Activated CD4-positive, alpha-beta memory T cell treated with anti-CD3 and anti-CD28 coated beads, Interleukin-2, amount 10 ng/mL, durations not matched to agents 7 days and 5 days (primary cell): ENCODE measurements at regions not wholly inside any gene's neighbourhood (a gene's known extent, or its start where the extent isn't known, plus 50 kb on each side); places are given as distances from the start of the nearest gene placed in this dataset.

Experiments used
- CTCF ChIA-PET: fragments of 350-600 bp; sonication (Branson Sonifier 250); formaldehyde crosslinking; loops from one replicate; lab custom pipeline; 2021; ENCODE audit warnings: antibody characterized with exemption, inconsistent platforms; lab: Charles Lee
- POLR2A ChIA-PET: fragments of 350-600 bp; sonication (Branson Sonifier 250); formaldehyde crosslinking; loops from one replicate; lab custom pipeline; 2021; ENCODE audit warnings: antibody characterized with exemption; lab: Charles Lee
- DNase-seq: peaks from one replicate; pipeline ENCODE4 v3.0.0-alpha.2; 2020
- H3K27ac Mint-ChIP-seq: one replicate; pipeline ENCODE4 v1.8.0; 2021; ENCODE audit warnings: mild to moderate bottlenecking, mixed read lengths
- H3K27me3 Mint-ChIP-seq: one replicate; pipeline ENCODE4 v1.8.0; 2021; ENCODE audit warnings: mixed read lengths
- H3K36me3 Mint-ChIP-seq: one replicate; pipeline ENCODE4 v1.8.0; 2021; ENCODE audit warnings: low read depth, mixed read lengths
- H3K4me1 Mint-ChIP-seq: one replicate; pipeline ENCODE4 v1.8.0; 2021; ENCODE audit warnings: mixed read lengths
- H3K4me3 Mint-ChIP-seq: one replicate; pipeline ENCODE4 v1.8.0; 2021; ENCODE audit warnings: mild to moderate bottlenecking, mixed read lengths
- H3K9me3 Mint-ChIP-seq: one replicate; pipeline ENCODE4 v1.8.0; 2021; ENCODE audit warnings: mixed read lengths

- no peak overlapping the region for H3K27ac Mint-ChIP-seq
- no peaks in the 10 kb centered on the region for H3K27me3 Mint-ChIP-seq
- CTCF ChIA-PET: no interaction called here
- H3K36me3 Mint-ChIP-seq: no peaks in the 10 kb centered on the region
- H3K4me3 Mint-ChIP-seq: no peak overlapping the region
- H3K4me1 Mint-ChIP-seq: no peaks in the 10 kb centered on the region
- POLR2A ChIA-PET: no interaction called here
- H3K9me3 Mint-ChIP-seq: no peaks in the 10 kb centered on the region
- DNase-seq: no peak
These were observed 366.3 kb downstream of the SS18 start for GRCh38 chr18:25724121-25724520.

DNA sequence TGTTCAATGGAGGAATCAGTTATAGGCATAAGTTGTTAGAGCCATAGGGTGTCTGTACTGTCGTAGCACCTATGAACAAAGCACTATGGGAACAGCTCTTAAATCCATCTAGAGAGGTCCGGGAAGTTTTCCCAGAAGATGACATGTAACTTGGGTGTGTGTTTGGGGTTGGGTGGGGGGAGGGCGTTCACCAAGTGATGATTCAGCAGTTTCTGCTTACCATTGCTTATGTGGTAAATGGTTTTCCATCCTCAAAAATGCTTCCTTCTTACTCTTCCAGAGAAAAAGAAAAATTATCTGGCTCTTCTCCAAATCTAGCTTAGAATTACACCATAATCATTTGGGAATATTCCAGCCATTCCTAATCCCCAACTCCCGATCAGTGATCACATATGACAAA, 361.1 kb upstream of the ZNF521 start:
- Mint-ChIP-seq H3K27ac (no peak overlapping the region), H3K9me3 (peaks cover 4% of the 10 kb centered on the region), H3K4me1 (no peaks in the 10 kb centered on the region), H3K4me3 (no peak overlapping the region), H3K27me3 (no peaks in the 10 kb centered on the region), H3K36me3 (no peaks in the 10 kb centered on the region)
- no peak for DNase-seq
- ChIA-PET CTCF (no interaction called here), POLR2A (no interaction called here)

GRCh38 chr18:25710981-25711380, 359.0 kb upstream of the ZNF521 start:
- Mint-ChIP-seq H3K9me3 (peaks cover 4% of the 10 kb centered on the region), H3K27me3 (no peaks in the 10 kb centered on the region), H3K4me1 (no peaks in the 10 kb centered on the region), H3K36me3 (no peaks in the 10 kb centered on the region), H3K27ac (no peak overlapping the region), H3K4me3 (no peak overlapping the region)
- no peak for DNase-seq
- CTCF ChIA-PET: no interaction called here
- POLR2A ChIA-PET: no interaction called here

DNA sequence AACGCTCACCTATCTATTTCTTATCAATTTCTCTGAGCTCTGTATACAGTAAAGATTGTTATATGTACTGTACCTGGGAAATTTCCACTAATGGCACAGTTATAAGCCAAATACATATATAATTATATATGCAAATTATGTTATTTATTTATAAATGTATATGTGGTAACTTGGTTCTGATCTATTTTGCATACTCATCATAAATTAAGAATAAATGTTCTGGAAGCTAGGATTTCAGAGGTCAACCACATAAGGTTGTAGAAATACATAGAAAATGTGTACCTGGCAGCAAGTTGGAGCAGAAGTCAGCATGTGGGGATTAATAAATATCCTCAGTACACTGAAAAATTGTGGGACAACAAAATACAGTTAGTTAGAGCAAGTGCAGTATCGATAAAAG, 353.7 kb upstream of the ZNF521 start:
- H3K4me1 Mint-ChIP-seq: no peaks in the 10 kb centered on the region
- no peak overlapping the region for H3K4me3 Mint-ChIP-seq

DNA sequence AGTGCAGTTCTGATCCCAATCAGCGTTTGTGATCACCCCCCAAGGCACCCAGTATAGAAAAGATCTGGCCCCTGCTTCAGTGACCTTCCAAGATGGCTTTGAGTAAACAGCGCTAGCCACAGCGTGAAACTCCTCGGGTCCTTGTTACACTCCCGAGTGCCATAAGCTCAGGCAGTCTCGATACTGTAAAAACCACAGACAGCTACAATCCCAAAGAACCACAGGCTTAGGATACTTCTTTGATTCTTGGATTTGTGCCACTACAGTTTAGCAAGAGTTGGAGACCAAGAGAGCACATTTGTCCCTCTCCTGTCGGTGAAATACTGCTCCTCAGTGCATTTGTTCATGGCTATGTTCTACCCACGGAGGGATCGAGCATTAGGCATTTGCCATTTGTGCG, 352.5 kb upstream of the ZNF521 start:
- Mint-ChIP-seq H3K36me3 (no peaks in the 10 kb centered on the region), H3K4me1 (no peaks in the 10 kb centered on the region), H3K27me3 (no peaks in the 10 kb centered on the region), H3K4me3 (no peak overlapping the region), H3K9me3 (no peaks in the 10 kb centered on the region), H3K27ac (no peak overlapping the region)
- ChIA-PET CTCF (no interaction called here), POLR2A (no interaction called here)
- no peak for DNase-seq

More for the DNA sequence above, 353.7 kb upstream of the ZNF521 start:
- CTCF ChIA-PET: no interaction called here
- Mint-ChIP-seq H3K27ac (no peak overlapping the region), H3K27me3 (no peaks in the 10 kb centered on the region), H3K9me3 (no peaks in the 10 kb centered on the region), H3K36me3 (no peaks in the 10 kb centered on the region)
- DNase-seq: no peak
- POLR2A ChIA-PET: no interaction called here

DNA sequence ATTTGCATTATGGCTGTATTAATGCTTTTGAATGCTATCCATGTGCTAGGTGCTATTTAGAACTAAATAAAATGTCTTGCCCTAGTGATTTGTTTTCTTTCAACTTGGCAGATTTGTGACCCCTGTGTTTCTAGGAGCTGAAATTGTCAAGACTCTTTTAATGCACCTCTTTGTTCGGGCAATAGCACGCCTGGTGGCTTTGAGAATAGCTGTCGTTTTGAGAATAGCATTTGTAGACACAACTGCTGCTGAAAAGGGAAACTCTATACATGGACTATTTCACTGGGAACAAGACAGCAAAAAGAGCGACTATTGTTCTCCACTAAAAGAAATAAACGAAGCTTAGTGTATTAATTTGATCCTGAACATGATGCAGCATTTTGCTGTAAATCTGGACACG, 352.1 kb upstream of the ZNF521 start:
- H3K27ac Mint-ChIP-seq: no peak overlapping the region
- no peak overlapping the region for H3K4me3 Mint-ChIP-seq
- ChIA-PET CTCF (no interaction called here), POLR2A (no interaction called here)
- no peak for DNase-seq
- H3K27me3 Mint-ChIP-seq: no peaks in the 10 kb centered on the region
- H3K4me1 Mint-ChIP-seq: no peaks in the 10 kb centered on the region
- H3K36me3 Mint-ChIP-seq: no peaks in the 10 kb centered on the region
- no peaks in the 10 kb centered on the region for H3K9me3 Mint-ChIP-seq

DNA sequence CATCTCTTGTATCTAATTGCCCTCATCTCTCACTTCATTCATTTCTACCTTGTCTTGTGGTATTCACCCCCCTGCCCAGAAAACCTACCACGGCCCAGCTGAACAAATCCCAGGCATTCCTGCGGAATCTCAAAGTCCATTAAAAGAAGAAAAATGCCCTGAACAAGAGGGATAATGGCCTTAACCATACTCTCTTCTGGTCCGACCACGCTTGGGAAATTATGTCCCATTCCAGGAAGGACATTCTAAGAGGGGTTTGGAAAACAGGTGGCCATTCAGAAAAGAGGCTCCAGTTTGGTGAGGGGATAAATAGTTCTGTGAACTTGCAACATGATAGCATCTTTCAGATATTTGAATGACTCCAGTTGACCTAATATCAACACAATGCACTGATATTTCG, 349.9 kb upstream of the ZNF521 start:
- no peaks in the 10 kb centered on the region for H3K4me1 Mint-ChIP-seq
- no peak overlapping the region for H3K4me3 Mint-ChIP-seq
- no peaks in the 10 kb centered on the region for H3K9me3 Mint-ChIP-seq
- no peaks in the 10 kb centered on the region for H3K27me3 Mint-ChIP-seq
- DNase-seq: no peak
- H3K27ac Mint-ChIP-seq: no peak overlapping the region
- H3K36me3 Mint-ChIP-seq: no peaks in the 10 kb centered on the region
- CTCF ChIA-PET: no interaction called here
- POLR2A ChIA-PET: no interaction called here

- POLR2A ChIA-PET: no interaction called here
- CTCF ChIA-PET: no interaction called here
- Mint-ChIP-seq H3K27ac (no peak overlapping the region), H3K36me3 (no peaks in the 10 kb centered on the region), H3K9me3 (no peaks in the 10 kb centered on the region), H3K4me1 (no peaks in the 10 kb centered on the region), H3K27me3 (no peaks in the 10 kb centered on the region), H3K4me3 (no peak overlapping the region)
- DNase-seq: no peak
These were observed 335.1 kb upstream of the ZNF521 start for GRCh38 chr18:25686960-25687500.

GRCh38 chr18:25685088-25685487, 333.1 kb upstream of the ZNF521 start:
- Mint-ChIP-seq H3K9me3 (no peaks in the 10 kb centered on the region), H3K27me3 (no peaks in the 10 kb centered on the region), H3K36me3 (no peaks in the 10 kb centered on the region), H3K27ac (no peak overlapping the region), H3K4me3 (no peak overlapping the region), H3K4me1 (no peaks in the 10 kb centered on the region)
- DNase-seq: no peak
- CTCF ChIA-PET: no interaction called here
- POLR2A ChIA-PET: no interaction called here

GRCh38 chr18:25679491-25679890, 327.5 kb upstream of the ZNF521 start:
- no peak overlapping the region for H3K4me3 Mint-ChIP-seq
- H3K4me1 Mint-ChIP-seq: no peaks in the 10 kb centered on the region
- no peaks in the 10 kb centered on the region for H3K36me3 Mint-ChIP-seq
- no peak overlapping the region for H3K27ac Mint-ChIP-seq
- no peak for DNase-seq
- CTCF ChIA-PET: no interaction called here
- H3K9me3 Mint-ChIP-seq: no peaks in the 10 kb centered on the region
- no peaks in the 10 kb centered on the region for H3K27me3 Mint-ChIP-seq
- POLR2A ChIA-PET: no interaction called here

DNA sequence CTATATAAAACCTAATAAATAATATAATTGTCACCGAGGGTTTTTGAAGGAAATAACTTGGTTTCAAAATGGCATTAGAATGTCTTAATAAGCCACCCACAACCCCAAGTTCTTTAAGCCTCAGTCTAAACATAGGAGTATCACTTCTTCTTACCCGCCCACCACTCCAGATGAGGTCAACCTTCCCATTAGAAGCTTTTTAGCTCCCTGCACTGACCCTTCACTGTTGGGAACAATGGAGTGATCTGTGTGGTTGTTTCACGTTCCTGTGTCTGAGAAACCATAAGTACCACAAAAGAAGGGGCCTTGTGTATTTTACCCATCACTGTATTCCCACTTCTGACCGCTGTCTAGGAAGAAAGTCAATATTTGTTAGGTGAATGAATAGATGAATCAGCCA, 326.3 kb upstream of the ZNF521 start:
- no peak for DNase-seq
- ChIA-PET CTCF (no interaction called here), POLR2A (no interaction called here)
- H3K27me3 Mint-ChIP-seq: no peaks in the 10 kb centered on the region
- no peaks in the 10 kb centered on the region for H3K4me1 Mint-ChIP-seq
- H3K4me3 Mint-ChIP-seq: no peak overlapping the region
- H3K27ac Mint-ChIP-seq: no peak overlapping the region
- H3K9me3 Mint-ChIP-seq: no peaks in the 10 kb centered on the region
- no peaks in the 10 kb centered on the region for H3K36me3 Mint-ChIP-seq

GRCh38 chr18:25675123-25675850, 323.3 kb upstream of the ZNF521 start:
- Mint-ChIP-seq H3K4me3 (no peak overlapping the region), H3K4me1 (no peaks in the 10 kb centered on the region), H3K36me3 (no peaks in the 10 kb centered on the region), H3K9me3 (no peaks in the 10 kb centered on the region), H3K27ac (no peak overlapping the region), H3K27me3 (no peaks in the 10 kb centered on the region)
- ChIA-PET POLR2A (no interaction called here), CTCF (no interaction called here)
- no peak for DNase-seq

DNA sequence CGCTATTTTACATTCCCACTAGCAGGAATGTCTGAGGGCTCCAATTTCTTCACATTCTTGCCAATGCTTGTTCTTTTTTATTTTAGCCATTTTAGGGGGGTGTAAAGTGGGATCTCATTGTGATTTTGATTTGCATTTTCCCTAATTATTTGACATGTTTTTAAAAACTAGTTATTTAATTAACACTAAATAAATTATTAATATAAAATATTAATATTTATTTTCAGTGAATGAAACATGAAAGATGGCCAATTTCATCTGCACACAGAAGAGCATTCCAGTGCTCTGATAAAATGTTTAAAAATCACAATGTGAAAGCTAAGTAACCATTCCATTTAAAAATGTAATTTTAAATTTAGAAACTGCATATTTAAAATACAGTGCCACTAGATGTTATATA, 322.2 kb upstream of the ZNF521 start:
- Mint-ChIP-seq H3K36me3 (no peaks in the 10 kb centered on the region), H3K27ac (no peak overlapping the region), H3K4me3 (no peak overlapping the region), H3K4me1 (no peaks in the 10 kb centered on the region), H3K9me3 (no peaks in the 10 kb centered on the region), H3K27me3 (no peaks in the 10 kb centered on the region)
- ChIA-PET CTCF (no interaction called here), POLR2A (no interaction called here)
- no peak for DNase-seq

GRCh38 chr18:25672490-25672889, 320.5 kb upstream of the ZNF521 start:
- no peaks in the 10 kb centered on the region for H3K9me3 Mint-ChIP-seq
- H3K36me3 Mint-ChIP-seq: no peaks in the 10 kb centered on the region
- no peak overlapping the region for H3K4me3 Mint-ChIP-seq
- no peak for DNase-seq
- POLR2A ChIA-PET: no interaction called here
- H3K27me3 Mint-ChIP-seq: no peaks in the 10 kb centered on the region
- H3K4me1 Mint-ChIP-seq: no peaks in the 10 kb centered on the region
- no peak overlapping the region for H3K27ac Mint-ChIP-seq
- CTCF ChIA-PET: no interaction called here
